Endodermal cell (in vitro differentiated cells): ENCODE measurements at regions not wholly inside any gene's neighbourhood (a gene's known extent, or its start where the extent isn't known, plus 50 kb on each side); places are given as distances from the start of the nearest gene placed in this dataset.

ENCODE experiments used
- DNase-seq: peaks from one replicate; pipeline ENCODE4 v3.0.0-alpha.2; 2017
- H3K27ac ChIP-seq: 2 replicates; pipeline ENCODE4 v1.5.1; 2013; ENCODE audit warnings: mild to moderate bottlenecking, low read depth, low read length, moderate library complexity
- H3K27me3 ChIP-seq: 2 replicates; pipeline ENCODE4 v1.6.1; 2013; ENCODE audit warnings: mild to moderate bottlenecking, low read length, moderate library complexity; ENCODE audit not compliant: insufficient read depth, control insufficient read depth, poor library complexity, severe bottlenecking
- H3K36me3 ChIP-seq: 2 replicates; pipeline ENCODE4 v1.7.0; 2013; ENCODE audit warnings: mild to moderate bottlenecking, low read length, moderate library complexity; ENCODE audit not compliant: control insufficient read depth, insufficient read depth
- H3K4me1 ChIP-seq: one replicate; pipeline ENCODE4 v1.7.0; 2013; ENCODE audit warnings: low read length; ENCODE audit not compliant: control insufficient read depth, insufficient read depth
- H3K4me3 ChIP-seq: 2 replicates; pipeline ENCODE4 v1.5.1; 2013; ENCODE audit warnings: mild to moderate bottlenecking, low read length, moderate library complexity
- H3K9ac ChIP-seq: 2 replicates; pipeline ENCODE4 v1.6.1; 2013; ENCODE audit warnings: mild to moderate bottlenecking, low read length, moderate library complexity; ENCODE audit not compliant: poor library complexity, severe bottlenecking; ENCODE audit errors: extremely low read depth
- H3K9me3 ChIP-seq: 2 replicates; pipeline ENCODE4 v1.6.1; 2013; ENCODE audit warnings: mild to moderate bottlenecking, low read length, moderate library complexity; ENCODE audit not compliant: control insufficient read depth
- H3K27ac Mint-ChIP-seq: 2 replicates; pipeline ENCODE4 v1.8.0; 2020; ENCODE audit warnings: mixed read lengths
- H3K27me3 Mint-ChIP-seq: 2 replicates; pipeline ENCODE4 v1.8.0; 2021; ENCODE audit warnings: mild to moderate bottlenecking, mixed read lengths; ENCODE audit not compliant: insufficient read depth
- H3K36me3 Mint-ChIP-seq: 2 replicates; pipeline ENCODE4 v1.8.0; 2020; ENCODE audit warnings: low read depth, mixed read lengths
- H3K4me1 Mint-ChIP-seq: 2 replicates; pipeline ENCODE4 v1.8.0; 2020; ENCODE audit warnings: mixed read lengths
- H3K4me3 Mint-ChIP-seq: 2 replicates; pipeline ENCODE4 v1.8.0; 2020; ENCODE audit warnings: mild to moderate bottlenecking, moderate library complexity, mixed read lengths
- H3K9me3 Mint-ChIP-seq: 2 replicates; pipeline ENCODE4 v1.8.0; 2020; ENCODE audit warnings: mild to moderate bottlenecking, mixed read lengths
- WGBS, 2 experiments: methylation state at CpG; one replicate each; pipeline versions ENCODE4 v1.1.5 to v1.1.7; 2013; ENCODE audit warnings: missing lambda C conversion rate in 2 of 2, mixed read lengths in 1 of 2; ENCODE audit not compliant: insufficient coverage in 1 of 2, insufficient read length in 1 of 2; 5-methylcytosine and 5-hydroxymethylcytosine counted together
- TF ChIP-seq, protein P1 (sequence below): fragments of 200-600 bp; sonication (generic); conservative IDR thresholded peaks from 2 replicates; pipeline ENCODE4 v1.5.0; 2021; ENCODE audit warnings: antibody characterized with exemption, mild to moderate bottlenecking

DNA sequence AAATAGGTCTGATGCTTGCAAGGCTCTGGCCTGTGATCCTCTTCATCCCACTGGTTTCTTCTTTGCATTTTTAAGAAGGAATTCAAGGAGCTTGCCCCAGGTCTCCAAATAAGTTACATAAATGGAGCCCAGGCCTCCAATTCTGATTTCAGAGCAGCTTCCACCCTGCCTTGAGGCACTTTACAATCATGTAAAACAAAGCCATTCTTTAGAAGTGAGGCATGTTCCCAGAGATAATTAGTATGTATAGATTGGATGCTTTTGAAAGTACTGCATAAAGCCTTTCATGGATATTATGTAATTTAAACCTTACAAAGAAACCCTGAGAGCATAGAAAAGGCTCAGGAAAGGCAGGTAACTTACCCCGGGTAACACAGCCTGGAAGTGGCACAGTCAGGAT is 466.5 kb downstream of the MIAT start:
- peaks cover 25% of the 10 kb centered on the region for H3K27me3 Mint-ChIP-seq
- no peak overlapping the region for H3K27ac ChIP-seq
- TF ChIP-seq, protein P1, sequence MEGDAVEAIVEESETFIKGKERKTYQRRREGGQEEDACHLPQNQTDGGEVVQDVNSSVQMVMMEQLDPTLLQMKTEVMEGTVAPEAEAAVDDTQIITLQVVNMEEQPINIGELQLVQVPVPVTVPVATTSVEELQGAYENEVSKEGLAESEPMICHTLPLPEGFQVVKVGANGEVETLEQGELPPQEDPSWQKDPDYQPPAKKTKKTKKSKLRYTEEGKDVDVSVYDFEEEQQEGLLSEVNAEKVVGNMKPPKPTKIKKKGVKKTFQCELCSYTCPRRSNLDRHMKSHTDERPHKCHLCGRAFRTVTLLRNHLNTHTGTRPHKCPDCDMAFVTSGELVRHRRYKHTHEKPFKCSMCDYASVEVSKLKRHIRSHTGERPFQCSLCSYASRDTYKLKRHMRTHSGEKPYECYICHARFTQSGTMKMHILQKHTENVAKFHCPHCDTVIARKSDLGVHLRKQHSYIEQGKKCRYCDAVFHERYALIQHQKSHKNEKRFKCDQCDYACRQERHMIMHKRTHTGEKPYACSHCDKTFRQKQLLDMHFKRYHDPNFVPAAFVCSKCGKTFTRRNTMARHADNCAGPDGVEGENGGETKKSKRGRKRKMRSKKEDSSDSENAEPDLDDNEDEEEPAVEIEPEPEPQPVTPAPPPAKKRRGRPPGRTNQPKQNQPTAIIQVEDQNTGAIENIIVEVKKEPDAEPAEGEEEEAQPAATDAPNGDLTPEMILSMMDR = no peak
- WGBS, 2 experiments = 80 to 89% methylated on average over 1 of the region's 1 CpG
- H3K4me3 Mint-ChIP-seq = no peak overlapping the region
- no peaks in the 10 kb centered on the region for H3K9me3 ChIP-seq
- H3K9ac ChIP-seq = no peak overlapping the region
- peaks cover 8% of the 10 kb centered on the region for H3K27me3 ChIP-seq
- H3K36me3 Mint-ChIP-seq = no peaks in the 10 kb centered on the region
- H3K4me1 Mint-ChIP-seq = no peaks in the 10 kb centered on the region
- DNase-seq = no peak
- H3K9me3 Mint-ChIP-seq = no peaks in the 10 kb centered on the region
- H3K4me1 ChIP-seq = no peaks in the 10 kb centered on the region
- H3K36me3 ChIP-seq = no peaks in the 10 kb centered on the region
- no peak overlapping the region for H3K4me3 ChIP-seq
- no peak overlapping the region for H3K27ac Mint-ChIP-seq

DNA sequence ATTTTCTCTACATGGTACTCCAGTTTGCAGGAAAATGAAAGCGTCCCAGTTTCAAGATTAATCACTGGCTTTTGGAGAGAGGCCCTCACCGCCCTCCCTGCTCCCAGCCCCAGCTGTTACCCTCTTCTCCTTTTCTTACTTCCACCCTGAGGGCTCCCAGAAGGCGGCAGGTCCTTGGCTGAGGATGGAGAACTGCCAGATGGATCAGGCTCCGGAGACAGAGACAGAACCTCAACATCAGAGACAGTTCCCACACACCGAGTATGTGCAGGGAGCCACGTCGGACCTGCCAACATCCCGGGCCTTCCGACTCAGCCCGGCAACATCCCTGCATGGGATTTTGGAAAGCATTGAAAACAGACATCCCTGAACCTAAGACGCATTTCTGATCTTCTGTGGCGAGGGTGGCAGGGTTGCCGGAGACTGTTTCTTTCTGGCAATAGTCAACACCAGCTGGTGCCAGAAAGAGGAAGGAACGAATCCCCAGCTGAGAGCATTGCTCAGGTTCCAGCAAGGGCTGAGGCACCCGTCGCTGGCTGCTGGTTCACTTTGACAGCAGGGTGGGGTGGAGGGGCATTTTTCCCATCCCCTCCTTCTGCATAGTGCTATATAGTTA is 467.1 kb downstream of the MIAT start:
- Mint-ChIP-seq H3K4me1 (no peaks in the 10 kb centered on the region), H3K4me3 (no peak overlapping the region)

DNA sequence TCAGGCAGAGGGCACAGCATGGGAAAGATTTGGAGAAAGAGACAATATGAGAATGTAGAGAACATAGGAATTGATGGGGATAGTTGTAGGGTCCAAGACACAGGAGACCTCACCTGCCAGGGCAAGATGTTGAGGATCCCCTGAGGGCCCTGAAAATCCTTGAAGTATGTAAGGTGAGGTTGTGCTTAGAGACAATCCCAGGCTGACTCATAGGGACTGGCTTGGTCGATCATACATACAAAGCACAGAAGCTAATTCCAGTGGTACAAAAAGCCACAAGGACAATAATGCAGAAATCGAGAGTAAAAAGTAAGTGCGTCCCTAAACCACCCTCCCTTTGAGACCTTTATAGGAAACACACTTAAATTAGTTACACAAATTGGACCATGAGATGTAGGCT is 468.2 kb downstream of the MIAT start:
- Mint-ChIP-seq H3K36me3 (no peaks in the 10 kb centered on the region), H3K9me3 (no peaks in the 10 kb centered on the region), H3K4me1 (no peaks in the 10 kb centered on the region), H3K4me3 (no peak overlapping the region), H3K27ac (no peak overlapping the region), H3K27me3 (peaks cover 18% of the 10 kb centered on the region)
- WGBS, 2 experiments = 91 to 93% methylated on average over 3 of the region's 3 CpGs
- H3K36me3 ChIP-seq = no peaks in the 10 kb centered on the region
- no peaks in the 10 kb centered on the region for H3K4me1 ChIP-seq
- no peak overlapping the region for H3K4me3 ChIP-seq
- H3K27me3 ChIP-seq = peaks cover 8% of the 10 kb centered on the region
- no peaks in the 10 kb centered on the region for H3K9me3 ChIP-seq
- H3K27ac ChIP-seq = no peak overlapping the region
- no peak for DNase-seq
- H3K9ac ChIP-seq = no peak overlapping the region
- TF ChIP-seq, protein P1 = no peak

More for the DNA sequence above, 467.1 kb downstream of the MIAT start:
- Histone ChIP-seq H3K9ac (no peak overlapping the region), H3K27me3 (peaks cover 8% of the 10 kb centered on the region), H3K36me3 (no peaks in the 10 kb centered on the region), H3K4me1 (no peaks in the 10 kb centered on the region), H3K9me3 (no peaks in the 10 kb centered on the region), H3K4me3 (no peak overlapping the region), H3K27ac (no peak overlapping the region)
- Mint-ChIP-seq H3K36me3 (no peaks in the 10 kb centered on the region), H3K27ac (no peak overlapping the region), H3K9me3 (no peaks in the 10 kb centered on the region), H3K27me3 (peaks cover 21% of the 10 kb centered on the region)
- TF ChIP-seq, protein P1 = no peak
- 86 to 92% methylated on average over 10 to 16 of the region's 16 CpGs for WGBS, 2 experiments
- DNase-seq = no peak
